ENCODE measurements at regions not wholly inside any gene's neighbourhood (a gene's known extent, or its start where the extent isn't known, plus 50 kb on each side); places are given as distances from the start of the nearest gene placed in this dataset.
"Not testable (repeated sequence)": the region's sequence is repeated elsewhere in the genome, so short reads cannot be mapped to it uniquely, and the experiment has no call there.

DNA sequence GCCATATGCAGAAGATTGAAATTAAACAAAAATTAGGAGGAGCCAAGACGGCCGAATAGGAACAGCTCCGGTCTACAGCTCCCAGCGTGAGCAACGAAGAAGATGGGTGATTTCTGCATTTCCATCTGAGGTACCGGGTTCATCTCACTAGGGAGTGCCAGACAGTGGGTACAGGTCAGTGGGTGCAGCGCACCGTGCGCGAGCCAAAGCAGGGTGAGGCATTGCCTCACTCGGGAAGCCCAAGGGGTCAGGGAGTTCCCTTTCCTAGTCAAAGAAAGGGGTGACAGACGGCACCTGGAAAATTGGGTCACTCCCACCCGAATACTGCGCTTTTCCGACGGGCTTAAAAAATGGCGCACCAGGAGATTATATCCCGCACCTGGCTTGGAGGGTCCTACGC is 379.0 kb upstream of the CLEC14A start:
- TF ChIP-seq, protein P1, sequence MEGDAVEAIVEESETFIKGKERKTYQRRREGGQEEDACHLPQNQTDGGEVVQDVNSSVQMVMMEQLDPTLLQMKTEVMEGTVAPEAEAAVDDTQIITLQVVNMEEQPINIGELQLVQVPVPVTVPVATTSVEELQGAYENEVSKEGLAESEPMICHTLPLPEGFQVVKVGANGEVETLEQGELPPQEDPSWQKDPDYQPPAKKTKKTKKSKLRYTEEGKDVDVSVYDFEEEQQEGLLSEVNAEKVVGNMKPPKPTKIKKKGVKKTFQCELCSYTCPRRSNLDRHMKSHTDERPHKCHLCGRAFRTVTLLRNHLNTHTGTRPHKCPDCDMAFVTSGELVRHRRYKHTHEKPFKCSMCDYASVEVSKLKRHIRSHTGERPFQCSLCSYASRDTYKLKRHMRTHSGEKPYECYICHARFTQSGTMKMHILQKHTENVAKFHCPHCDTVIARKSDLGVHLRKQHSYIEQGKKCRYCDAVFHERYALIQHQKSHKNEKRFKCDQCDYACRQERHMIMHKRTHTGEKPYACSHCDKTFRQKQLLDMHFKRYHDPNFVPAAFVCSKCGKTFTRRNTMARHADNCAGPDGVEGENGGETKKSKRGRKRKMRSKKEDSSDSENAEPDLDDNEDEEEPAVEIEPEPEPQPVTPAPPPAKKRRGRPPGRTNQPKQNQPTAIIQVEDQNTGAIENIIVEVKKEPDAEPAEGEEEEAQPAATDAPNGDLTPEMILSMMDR (IDR thresholded peaks at IDR 0.05), result not testable (repeated sequence)
- TF ChIP-seq POLR2A (IDR thresholded peaks at IDR 0.05), result not testable (repeated sequence)

Data from body of pancreas (tissue), 4 donors.